ENCODE measurements at regions not wholly inside any gene's neighbourhood (a gene's known extent, or its start where the extent isn't known, plus 50 kb on each side); places are given as distances from the start of the nearest gene placed in this dataset.

GRCh38 chr5:118768607-118769175, 219.7 kb downstream of the DTWD2 start:
- intact Hi-C loops (cut with DNase I) = no loop called here
- Histone ChIP-seq H3K36me3 (no peaks in the 10 kb centered on the region), H3K4me1 (replicated peaks) (no peaks in the 10 kb centered on the region), H3K4me3 (no peak overlapping the region), H3K27me3 (replicated peaks; ENCODE audit: insufficient read depth) (no peaks in the 10 kb centered on the region), H3K27ac (no peak overlapping the region), H3K9me3 (no peaks in the 10 kb centered on the region)
- no peak for DNase-seq (ENCODE audit: low spot score)
- WGBS = 20% methylated on average over 1 of the region's 1 CpG
- TF ChIP-seq POLR2A (IDR thresholded peaks at IDR 0.05) (no peak), CTCF (IDR thresholded peaks at IDR 0.05) (no peak), POLR2AphosphoS5 (IDR thresholded peaks at IDR 0.05) (no peak)

GRCh38 chr5:118762291-118762690, 226.1 kb downstream of the DTWD2 start:
- intact Hi-C loops (cut with DNase I) = no loop called here
- H3K4me3 ChIP-seq = no peak overlapping the region
- no peaks in the 10 kb centered on the region for H3K36me3 ChIP-seq
- no peaks in the 10 kb centered on the region for H3K9me3 ChIP-seq
- WGBS = 97% methylated on average over 4 of the region's 4 CpGs
- TF ChIP-seq POLR2A (IDR thresholded peaks at IDR 0.05) (no peak), POLR2AphosphoS5 (IDR thresholded peaks at IDR 0.05) (no peak), CTCF (IDR thresholded peaks at IDR 0.05) (no peak)
- H3K27ac ChIP-seq = no peak overlapping the region
- H3K27me3 ChIP-seq (replicated peaks; ENCODE audit: insufficient read depth) = no peaks in the 10 kb centered on the region
- DNase-seq (ENCODE audit: low spot score) = no peak
- H3K4me1 ChIP-seq (replicated peaks) = no peaks in the 10 kb centered on the region

- Histone ChIP-seq H3K9me3 (no peaks in the 10 kb centered on the region), H3K4me1 (replicated peaks) (no peaks in the 10 kb centered on the region), H3K27ac (no peak overlapping the region), H3K4me3 (no peak overlapping the region), H3K27me3 (replicated peaks; ENCODE audit: insufficient read depth) (no peaks in the 10 kb centered on the region), H3K36me3 (no peaks in the 10 kb centered on the region)
- TF ChIP-seq POLR2AphosphoS5 (IDR thresholded peaks at IDR 0.05) = no peak
- no peak for TF ChIP-seq POLR2A (IDR thresholded peaks at IDR 0.05)
- no peak for TF ChIP-seq CTCF (IDR thresholded peaks at IDR 0.05)
- 94% methylated on average over 4 of the region's 4 CpGs for WGBS
- intact Hi-C loops (cut with DNase I) = no loop called here
- DNase-seq (ENCODE audit: low spot score) = no peak
Measured at GRCh38 chr5:118761814-118762213, 226.5 kb downstream of the DTWD2 start.

GRCh38 chr5:118752969-118753368, 235.4 kb downstream of the DTWD2 start:
- Histone ChIP-seq H3K9me3 (no peaks in the 10 kb centered on the region), H3K27ac (no peak overlapping the region), H3K4me3 (no peak overlapping the region), H3K36me3 (no peaks in the 10 kb centered on the region), H3K27me3 (replicated peaks; ENCODE audit: insufficient read depth) (no peaks in the 10 kb centered on the region), H3K4me1 (replicated peaks) (no peaks in the 10 kb centered on the region)
- intact Hi-C loops (cut with DNase I) = no loop called here
- TF ChIP-seq POLR2A (IDR thresholded peaks at IDR 0.05) = no peak
- TF ChIP-seq POLR2AphosphoS5 (IDR thresholded peaks at IDR 0.05) = no peak
- TF ChIP-seq CTCF (IDR thresholded peaks at IDR 0.05) = no peak
- 87% methylated on average over 5 of the region's 5 CpGs for WGBS
- no peak for DNase-seq (ENCODE audit: low spot score)

- intact Hi-C loops (cut with DNase I) = no loop called here
- 90% methylated on average over 4 of the region's 4 CpGs for WGBS
- no peaks in the 10 kb centered on the region for H3K9me3 ChIP-seq
- H3K27ac ChIP-seq = no peak overlapping the region
- no peaks in the 10 kb centered on the region for H3K27me3 ChIP-seq (replicated peaks; ENCODE audit: insufficient read depth)
- no peak for TF ChIP-seq CTCF (IDR thresholded peaks at IDR 0.05)
- H3K36me3 ChIP-seq = no peaks in the 10 kb centered on the region
- H3K4me1 ChIP-seq (replicated peaks) = no peaks in the 10 kb centered on the region
- no peak for DNase-seq (ENCODE audit: low spot score)
- no peak overlapping the region for H3K4me3 ChIP-seq
Measured at GRCh38 chr5:118736396-118736795, 252.0 kb downstream of the DTWD2 start.
